ENCODE measurements at regions not wholly inside any gene's neighbourhood (a gene's known extent, or its start where the extent isn't known, plus 50 kb on each side); places are given as distances from the start of the nearest gene placed in this dataset.

DNA sequence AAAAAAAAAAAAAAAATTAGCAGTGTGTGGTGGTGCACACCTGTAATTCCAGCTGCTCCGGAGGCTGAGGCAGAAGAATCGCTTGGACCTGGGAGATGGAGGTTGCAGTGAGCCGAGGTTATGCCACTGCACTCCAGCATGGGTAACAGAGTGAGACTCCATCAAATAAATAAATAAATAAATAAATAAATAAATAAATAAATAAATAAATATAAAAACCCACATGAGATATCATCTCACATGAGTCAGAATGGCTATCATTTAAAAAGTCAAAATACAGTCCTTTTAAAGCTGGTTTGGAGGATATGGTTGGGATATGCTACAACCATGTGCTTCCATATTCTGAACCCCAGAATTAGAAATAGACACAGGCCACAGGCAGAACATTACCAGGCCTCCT, 114.3 kb downstream of the WSCD1 start:
- Histone ChIP-seq H3K27ac (no peak overlapping the region), H3K9me3 (ENCODE audit: severe bottlenecking) (no peaks in the 10 kb centered on the region), H3K4me3 (ENCODE audit: low read depth, low read length) (no peak overlapping the region), H3K27me3 (ENCODE audit: insufficient read depth, low read depth, severe bottlenecking) (no peaks in the 10 kb centered on the region), H3K36me3 (no peaks in the 10 kb centered on the region)
- TF ChIP-seq, protein P1, sequence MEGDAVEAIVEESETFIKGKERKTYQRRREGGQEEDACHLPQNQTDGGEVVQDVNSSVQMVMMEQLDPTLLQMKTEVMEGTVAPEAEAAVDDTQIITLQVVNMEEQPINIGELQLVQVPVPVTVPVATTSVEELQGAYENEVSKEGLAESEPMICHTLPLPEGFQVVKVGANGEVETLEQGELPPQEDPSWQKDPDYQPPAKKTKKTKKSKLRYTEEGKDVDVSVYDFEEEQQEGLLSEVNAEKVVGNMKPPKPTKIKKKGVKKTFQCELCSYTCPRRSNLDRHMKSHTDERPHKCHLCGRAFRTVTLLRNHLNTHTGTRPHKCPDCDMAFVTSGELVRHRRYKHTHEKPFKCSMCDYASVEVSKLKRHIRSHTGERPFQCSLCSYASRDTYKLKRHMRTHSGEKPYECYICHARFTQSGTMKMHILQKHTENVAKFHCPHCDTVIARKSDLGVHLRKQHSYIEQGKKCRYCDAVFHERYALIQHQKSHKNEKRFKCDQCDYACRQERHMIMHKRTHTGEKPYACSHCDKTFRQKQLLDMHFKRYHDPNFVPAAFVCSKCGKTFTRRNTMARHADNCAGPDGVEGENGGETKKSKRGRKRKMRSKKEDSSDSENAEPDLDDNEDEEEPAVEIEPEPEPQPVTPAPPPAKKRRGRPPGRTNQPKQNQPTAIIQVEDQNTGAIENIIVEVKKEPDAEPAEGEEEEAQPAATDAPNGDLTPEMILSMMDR (IDR thresholded peaks at IDR 0.05; ENCODE audit: low read depth, low read length) = no peak
- no peak for DNase-seq

DNA sequence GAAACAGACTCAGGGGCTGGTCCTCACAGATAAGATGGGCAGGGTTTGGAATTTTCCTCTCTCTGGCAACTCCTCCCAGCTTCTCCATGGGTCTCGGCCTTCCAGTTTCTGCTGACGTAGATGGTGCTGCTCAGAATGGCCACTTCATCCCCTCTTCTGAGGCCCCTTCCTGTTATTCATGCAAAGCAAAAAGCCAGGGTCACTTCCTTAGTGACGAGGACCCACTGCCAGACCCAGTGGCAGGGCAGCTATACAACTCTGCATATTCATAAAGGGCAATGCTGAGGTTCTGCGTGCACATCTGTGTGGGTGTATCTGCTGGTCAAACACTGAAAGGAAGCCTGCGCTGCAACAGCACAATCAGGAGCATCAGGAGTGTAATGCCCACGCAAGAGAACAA, 108.8 kb downstream of the WSCD1 start:
- Histone ChIP-seq H3K27ac (no peak overlapping the region), H3K4me3 (ENCODE audit: low read depth, low read length) (no peak overlapping the region), H3K27me3 (ENCODE audit: insufficient read depth, low read depth, severe bottlenecking) (no peaks in the 10 kb centered on the region), H3K9me3 (ENCODE audit: severe bottlenecking) (no peaks in the 10 kb centered on the region), H3K36me3 (no peaks in the 10 kb centered on the region)
- TF ChIP-seq, protein P1 (IDR thresholded peaks at IDR 0.05; ENCODE audit: low read depth, low read length) = no peak
- no peak for DNase-seq

DNA sequence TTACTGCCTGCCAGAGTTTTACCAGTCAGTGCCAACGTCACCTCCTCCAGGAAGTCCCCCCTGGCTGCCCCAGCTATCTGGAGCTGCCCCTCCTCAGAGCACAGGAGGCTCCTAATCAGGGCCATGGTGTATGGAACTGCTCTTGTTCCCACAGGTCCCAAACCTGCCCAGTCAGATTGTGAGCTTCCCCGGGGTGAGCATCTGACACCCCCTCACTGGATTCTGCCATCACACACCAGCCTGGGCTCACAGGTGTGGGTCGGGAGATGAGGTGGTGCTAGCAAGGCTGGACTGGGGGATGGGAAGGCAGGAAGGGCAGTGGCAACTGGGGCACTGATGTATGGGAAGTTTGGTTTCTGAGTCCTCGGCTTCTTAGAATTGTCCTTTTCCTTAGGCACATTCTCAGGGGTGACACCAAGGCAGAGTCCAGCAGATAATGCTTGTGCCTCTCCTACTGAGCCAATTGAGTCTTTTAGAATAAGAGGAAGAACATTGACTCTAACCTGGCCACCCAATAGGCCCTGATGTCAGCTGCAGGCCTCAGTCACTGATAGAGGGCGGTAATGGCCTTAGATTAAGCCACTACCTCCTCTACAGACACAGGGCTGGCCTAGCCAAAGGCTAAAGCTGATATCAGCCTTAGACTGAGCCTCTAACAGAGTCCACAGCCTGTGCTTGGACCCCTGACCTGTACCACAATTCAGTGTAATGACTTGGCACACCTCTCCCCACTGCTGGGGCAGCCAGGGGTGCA, 107.9 kb downstream of the WSCD1 start:
- peak; percentile 27 for DNase-seq
- H3K27me3 ChIP-seq (ENCODE audit: insufficient read depth, low read depth, severe bottlenecking) = no peaks in the 10 kb centered on the region
- no peak overlapping the region for H3K27ac ChIP-seq
- no peaks in the 10 kb centered on the region for H3K36me3 ChIP-seq
- TF ChIP-seq, protein P1 (IDR thresholded peaks at IDR 0.05; ENCODE audit: low read depth, low read length) = peak; percentile 43; the same call in 1 of the 2 replicates
- H3K9me3 ChIP-seq (ENCODE audit: severe bottlenecking) = no peaks in the 10 kb centered on the region
- H3K4me3 ChIP-seq (ENCODE audit: low read depth, low read length) = no peak overlapping the region
